HEK293 (cell line): ENCODE measurements at regions not wholly inside any gene's neighbourhood (a gene's known extent, or its start where the extent isn't known, plus 50 kb on each side); places are given as distances from the start of the nearest gene placed in this dataset.

Source experiments
- CTCF ChIA-PET: fragments of 350-600 bp; formaldehyde crosslinking; extraction: SDS; loops from one replicate; lab custom pipeline; 2021; ENCODE audit warnings: antibody characterized with exemption; lab: Yijun Ruan, JAX
- POLR2A ChIA-PET: fragments of 300-600 bp; formaldehyde crosslinking; extraction: SDS; loops from one replicate; lab custom pipeline; 2020; ENCODE audit warnings: antibody characterized with exemption, inconsistent platforms; lab: Yijun Ruan, JAX
- H3K27ac ChIP-seq: fragments of 200-500 bp; sonication (Bioruptor generic); 2 replicates; pipeline ENCODE4 v1.5.1; 2014; ENCODE audit warnings: low read depth, low read length, control low read depth, inconsistent platforms; ENCODE audit errors: extremely low read depth
- H3K36me3 ChIP-seq, 2 experiments: fragments of 200-500 bp in 1 of 2; sonication (Bioruptor generic) in 1 of 2; 1 replicate in 1 of 2; 2 replicates in 1 of 2; pipeline ENCODE4 v1.5.1; 2014 to 2017; ENCODE audit warnings: inconsistent platforms in 2 of 2, low read length in 2 of 2; ENCODE audit not compliant: control insufficient read depth in 2 of 2, insufficient read depth in 1 of 2
- H3K4me1 ChIP-seq: fragments of 200-500 bp; sonication (Bioruptor generic); 2 replicates; pipeline ENCODE4 v1.5.1; 2014; ENCODE audit warnings: mild to moderate bottlenecking, low read length, inconsistent platforms; ENCODE audit not compliant: control insufficient read depth, insufficient read depth
- H3K4me3 ChIP-seq: 2 replicates; pipeline ENCODE4 v1.5.1; 2011; ENCODE audit warnings: low read depth, mild to moderate bottlenecking, control low read depth, low read length, moderate library complexity
- H3K9me3 ChIP-seq: fragments of 200-500 bp; sonication (Bioruptor generic); 2 replicates; pipeline ENCODE4 v1.5.1; 2014; ENCODE audit warnings: low read depth, low read length, inconsistent platforms; ENCODE audit not compliant: control insufficient read depth, insufficient read depth
- BCL6B ChIP-seq: fragments of 450-650 bp; formaldehyde crosslinking; IDR thresholded peaks from 2 replicates; pipeline ENCODE4 v1.5.1; 2017; ENCODE audit warnings: missing biosample characterization, missing genetic modification characterization
- GLI4 ChIP-seq: fragments of 450-650 bp; formaldehyde crosslinking; IDR thresholded peaks from 2 replicates; pipeline ENCODE4 v1.5.1; 2016; ENCODE audit warnings: missing biosample characterization, missing genetic modification characterization
- KLF8 ChIP-seq: fragments of 450-650 bp; formaldehyde crosslinking; IDR thresholded peaks from 2 replicates; pipeline ENCODE4 v1.5.1; 2016; ENCODE audit warnings: missing biosample characterization, missing genetic modification characterization
- TRIM28 ChIP-seq: IDR thresholded peaks from 2 replicates; pipeline ENCODE4 v1.6.1; 2011; ENCODE audit warnings: low read length, control low read depth, borderline replicate concordance
- ZBTB11 ChIP-seq: fragments of 450-650 bp; formaldehyde crosslinking; conservative IDR thresholded peaks from 2 replicates; pipeline ENCODE4 v1.5.1; 2016; ENCODE audit warnings: low read depth, missing biosample characterization, missing genetic modification characterization
- ZBTB7A ChIP-seq: fragments of 450-650 bp; formaldehyde crosslinking; IDR thresholded peaks from 2 replicates; pipeline ENCODE4 v1.5.1; 2016; ENCODE audit warnings: low read depth, missing biosample characterization, missing genetic modification characterization
- ZNF146 ChIP-seq: fragments of 450-650 bp; formaldehyde crosslinking; IDR thresholded peaks from 2 replicates; pipeline ENCODE4 v1.5.1; 2016; ENCODE audit warnings: missing biosample characterization, missing genetic modification characterization
- ZNF169 ChIP-seq: fragments of 450-650 bp; formaldehyde crosslinking; IDR thresholded peaks from 2 replicates; pipeline ENCODE4 v1.5.1; 2016; ENCODE audit warnings: missing biosample characterization, missing genetic modification characterization
- ZNF175 ChIP-seq: fragments of 450-650 bp; formaldehyde crosslinking; IDR thresholded peaks from 2 replicates; pipeline ENCODE4 v1.5.1; 2016; ENCODE audit warnings: missing biosample characterization, missing genetic modification characterization
- ZNF266 ChIP-seq: fragments of 450-650 bp; formaldehyde crosslinking; IDR thresholded peaks from 2 replicates; pipeline ENCODE4 v1.5.1; 2016; ENCODE audit warnings: missing biosample characterization, missing genetic modification characterization, low read depth
- ZNF302 ChIP-seq: fragments of 450-650 bp; formaldehyde crosslinking; IDR thresholded peaks from 2 replicates; pipeline ENCODE4 v1.5.1; 2016; ENCODE audit warnings: missing biosample characterization, missing genetic modification characterization, low read depth
- ZNF37A ChIP-seq: fragments of 450-650 bp; IDR thresholded peaks from 2 replicates; pipeline ENCODE4 v1.5.1; 2018; ENCODE audit warnings: missing biosample characterization, missing genetic modification characterization
- ZNF404 ChIP-seq: fragments of 450-650 bp; formaldehyde crosslinking; IDR thresholded peaks from 2 replicates; pipeline ENCODE4 v1.5.1; 2017; ENCODE audit warnings: missing biosample characterization, missing genetic modification characterization
- ZNF416 ChIP-seq: fragments of 450-650 bp; formaldehyde crosslinking; IDR thresholded peaks from 2 replicates; pipeline ENCODE4 v1.5.1; 2016; ENCODE audit warnings: missing biosample characterization, missing genetic modification characterization
- ZNF501 ChIP-seq: fragments of 450-650 bp; formaldehyde crosslinking; IDR thresholded peaks from 2 replicates; pipeline ENCODE4 v1.5.1; 2016; ENCODE audit warnings: missing biosample characterization, missing genetic modification characterization
- ZNF521 ChIP-seq: fragments of 450-650 bp; formaldehyde crosslinking; IDR thresholded peaks from 2 replicates; pipeline ENCODE4 v1.5.1; 2017; ENCODE audit warnings: missing biosample characterization, mild to moderate bottlenecking, missing genetic modification characterization
- ZNF529 ChIP-seq: fragments of 450-650 bp; formaldehyde crosslinking; IDR thresholded peaks from 2 replicates; pipeline ENCODE4 v1.5.1; 2017; ENCODE audit warnings: missing genetic modification characterization, missing biosample characterization; ENCODE audit not compliant: insufficient replicate concordance
- ZNF555 ChIP-seq: fragments of 450-650 bp; formaldehyde crosslinking; conservative IDR thresholded peaks from 2 replicates; pipeline ENCODE4 v1.5.1; 2017; ENCODE audit warnings: missing biosample characterization, mild to moderate bottlenecking, missing genetic modification characterization, inconsistent platforms
- ZNF560 ChIP-seq: fragments of 450-650 bp; formaldehyde crosslinking; IDR thresholded peaks from 2 replicates; pipeline ENCODE4 v1.5.1; 2017; ENCODE audit warnings: missing biosample characterization, missing genetic modification characterization, borderline replicate concordance
- ZNF571 ChIP-seq: fragments of 450-650 bp; formaldehyde crosslinking; IDR thresholded peaks from 2 replicates; pipeline ENCODE4 v1.5.0; 2017; ENCODE audit warnings: missing biosample characterization, missing genetic modification characterization
- ZNF585B ChIP-seq: fragments of 450-650 bp; formaldehyde crosslinking; IDR thresholded peaks from 2 replicates; pipeline ENCODE4 v1.5.1; 2016; ENCODE audit warnings: missing biosample characterization, missing genetic modification characterization
- ZNF600 ChIP-seq: fragments of 450-650 bp; formaldehyde crosslinking; IDR thresholded peaks from 2 replicates; pipeline ENCODE4 v1.5.1; 2016; ENCODE audit warnings: missing biosample characterization, missing genetic modification characterization
- ZNF629 ChIP-seq: fragments of 450-650 bp; formaldehyde crosslinking; IDR thresholded peaks from 2 replicates; pipeline ENCODE4 v1.5.1; 2017; ENCODE audit warnings: missing biosample characterization, missing genetic modification characterization
- ZNF654 ChIP-seq: fragments of 450-650 bp; formaldehyde crosslinking; IDR thresholded peaks from 2 replicates; pipeline ENCODE4 v1.5.1; 2016; ENCODE audit warnings: low read depth, missing biosample characterization, missing genetic modification characterization
- ZNF658 ChIP-seq: fragments of 450-650 bp; formaldehyde crosslinking; IDR thresholded peaks from 2 replicates; pipeline ENCODE4; 2016; ENCODE audit warnings: missing biosample characterization, missing genetic modification characterization
- ZNF768 ChIP-seq: fragments of 450-650 bp; formaldehyde crosslinking; IDR thresholded peaks from 2 replicates; pipeline ENCODE4 v1.5.1; 2018; ENCODE audit warnings: missing biosample characterization, mild to moderate bottlenecking, missing genetic modification characterization
- ZNF776 ChIP-seq: fragments of 450-650 bp; formaldehyde crosslinking; IDR thresholded peaks from 2 replicates; pipeline ENCODE4 v1.5.0; 2017; ENCODE audit warnings: missing biosample characterization, missing genetic modification characterization, borderline replicate concordance
- ZNF785 ChIP-seq: fragments of 450-650 bp; formaldehyde crosslinking; IDR thresholded peaks from 2 replicates; pipeline ENCODE4 v1.5.1; 2016; ENCODE audit warnings: missing biosample characterization, missing genetic modification characterization
- ZNF843 ChIP-seq: fragments of 450-650 bp; formaldehyde crosslinking; IDR thresholded peaks from 2 replicates; pipeline ENCODE4 v1.5.1; 2016; ENCODE audit warnings: missing biosample characterization, missing genetic modification characterization
- TF ChIP-seq, protein P1 (sequence below): fragments of 450-650 bp; formaldehyde crosslinking; IDR thresholded peaks from 2 replicates; pipeline ENCODE4 v1.5.1; 2016; ENCODE audit warnings: missing biosample characterization, missing genetic modification characterization

GRCh38 chr1:56403321-56403720 is 176.0 kb downstream of the PLPP3 start:
- Histone ChIP-seq H3K27ac (no peak overlapping the region), H3K9me3 (no peaks in the 10 kb centered on the region), H3K4me1 (no peaks in the 10 kb centered on the region), H3K36me3 (no peaks in the 10 kb centered on the region), H3K4me3 (no peak overlapping the region)
- POLR2A ChIA-PET = no interaction called here
- TF ChIP-seq ZBTB11 (tag by site-specific recombination) = no peak
- no peak for TF ChIP-seq ZNF175 (tag by site-specific recombination)
- TF ChIP-seq ZNF416 (tag by site-specific recombination) = no peak
- TF ChIP-seq ZNF37A = no peak
- no peak for TF ChIP-seq KLF8 (tag by site-specific recombination)
- TF ChIP-seq ZNF629 (tag by site-specific recombination) = no peak
- TF ChIP-seq BCL6B (tag by site-specific recombination) = no peak
- no peak for TF ChIP-seq ZNF501 (tag by site-specific recombination)
- no peak for TF ChIP-seq ZNF529 (tag by site-specific recombination)
- no peak for TF ChIP-seq ZNF785
- no peak for TF ChIP-seq ZBTB7A (tag by site-specific recombination)
- TF ChIP-seq ZNF658 (tag by site-specific recombination) = no peak
- TF ChIP-seq ZNF560 (tag by site-specific recombination) = no peak
- CTCF ChIA-PET = interaction anchor here (0.7 kb wide), 1 partner anchor 253 kb away, joined by 3 read pairs; no protein-coding TSS in a partner anchor

GRCh38 chr1:56401191-56401590 is 178.2 kb downstream of the PLPP3 start:
- no peak overlapping the region for H3K27ac ChIP-seq
- ChIA-PET POLR2A (no interaction called here), CTCF (interaction anchor here (0.5 to 0.9 kb wide), 2 partner anchors 10 to 604 kb away, joined by 3 to 4 read pairs; no protein-coding TSS in a partner anchor)
- TF ChIP-seq TRIM28 (no peak), ZNF571 (tag by site-specific recombination) (no peak), ZNF302 (tag by site-specific recombination) (no peak), ZNF266 (tag by site-specific recombination) (no peak), ZNF521 (tag by site-specific recombination) (no peak), ZNF555 (tag by site-specific recombination) (no peak), ZNF37A (no peak), ZNF654 (tag by site-specific recombination) (no peak), ZNF585B (no peak), ZNF843 (tag by site-specific recombination) (no peak), GLI4 (tag by site-specific recombination) (no peak), ZNF600 (tag by site-specific recombination) (no peak), ZNF169 (tag by site-specific recombination) (no peak), ZNF404 (tag by site-specific recombination) (no peak), ZNF776 (tag by site-specific recombination) (no peak), ZNF768 (tag by site-specific recombination) (no peak), ZNF146 (tag by site-specific recombination) (no peak)
- TF ChIP-seq, protein P1, sequence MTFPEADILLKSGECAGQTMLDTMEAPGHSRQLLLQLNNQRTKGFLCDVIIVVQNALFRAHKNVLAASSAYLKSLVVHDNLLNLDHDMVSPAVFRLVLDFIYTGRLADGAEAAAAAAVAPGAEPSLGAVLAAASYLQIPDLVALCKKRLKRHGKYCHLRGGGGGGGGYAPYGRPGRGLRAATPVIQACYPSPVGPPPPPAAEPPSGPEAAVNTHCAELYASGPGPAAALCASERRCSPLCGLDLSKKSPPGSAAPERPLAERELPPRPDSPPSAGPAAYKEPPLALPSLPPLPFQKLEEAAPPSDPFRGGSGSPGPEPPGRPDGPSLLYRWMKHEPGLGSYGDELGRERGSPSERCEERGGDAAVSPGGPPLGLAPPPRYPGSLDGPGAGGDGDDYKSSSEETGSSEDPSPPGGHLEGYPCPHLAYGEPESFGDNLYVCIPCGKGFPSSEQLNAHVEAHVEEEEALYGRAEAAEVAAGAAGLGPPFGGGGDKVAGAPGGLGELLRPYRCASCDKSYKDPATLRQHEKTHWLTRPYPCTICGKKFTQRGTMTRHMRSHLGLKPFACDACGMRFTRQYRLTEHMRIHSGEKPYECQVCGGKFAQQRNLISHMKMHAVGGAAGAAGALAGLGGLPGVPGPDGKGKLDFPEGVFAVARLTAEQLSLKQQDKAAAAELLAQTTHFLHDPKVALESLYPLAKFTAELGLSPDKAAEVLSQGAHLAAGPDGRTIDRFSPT (tag by site-specific recombination) = no peak

More at GRCh38 chr1:56401191-56401590, 178.2 kb downstream of the PLPP3 start:
- H3K36me3 ChIP-seq = no peaks in the 10 kb centered on the region
- H3K4me3 ChIP-seq = no peak overlapping the region
- H3K4me1 ChIP-seq = no peaks in the 10 kb centered on the region
- no peaks in the 10 kb centered on the region for H3K9me3 ChIP-seq
